GM21423 (cell line): ENCODE measurements at regions not wholly inside any gene's neighbourhood (a gene's known extent, or its start where the extent isn't known, plus 50 kb on each side); places are given as distances from the start of the nearest gene placed in this dataset.
"Not testable (repeated sequence)": the region's sequence is repeated elsewhere in the genome, so short reads cannot be mapped to it uniquely, and the experiment has no call there.

ENCODE experiments used
- ATAC-seq: cut with Tn5 transposase; IDR thresholded peaks from one replicate; pipeline ENCODE4 v1.9.1; 2021; ENCODE audit warnings: mild to moderate bottlenecking, moderate library complexity; ENCODE audit not compliant: unreplicated experiment

DNA sequence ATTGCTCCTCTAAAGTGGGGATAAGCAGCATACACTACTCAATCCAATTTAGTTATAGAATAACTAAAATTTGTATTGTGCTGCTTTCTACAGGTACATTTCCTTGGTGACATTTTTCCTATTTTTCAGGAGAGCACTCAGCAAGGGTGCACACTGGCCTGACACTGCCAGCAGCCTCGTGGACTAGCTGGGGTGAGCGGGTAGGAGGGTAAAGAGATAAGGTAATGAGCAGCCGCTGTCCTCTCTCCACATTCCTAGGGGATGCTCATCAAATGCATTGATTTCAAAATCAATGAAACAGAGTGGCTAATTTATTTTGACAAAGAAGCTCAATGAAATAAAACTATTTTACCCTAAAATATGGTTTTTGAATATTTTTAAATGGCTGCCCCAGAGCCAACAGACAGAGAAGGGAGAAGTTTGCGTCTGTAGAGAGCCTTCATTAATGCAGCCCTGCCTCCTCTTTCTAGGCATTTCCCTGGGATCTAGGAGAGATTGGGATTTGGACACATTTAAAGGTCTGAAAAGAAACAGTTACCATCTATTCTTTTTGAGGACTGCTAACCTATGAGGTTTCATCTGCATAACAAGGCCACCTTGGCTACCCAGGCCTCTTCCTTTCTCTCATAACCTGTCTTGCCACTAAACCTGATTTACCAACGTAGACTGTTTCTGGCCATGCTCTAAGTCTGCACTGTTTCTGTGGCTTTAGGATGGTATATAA, 561.0 kb downstream of the IPMK start:
- no peak for ATAC-seq

DNA sequence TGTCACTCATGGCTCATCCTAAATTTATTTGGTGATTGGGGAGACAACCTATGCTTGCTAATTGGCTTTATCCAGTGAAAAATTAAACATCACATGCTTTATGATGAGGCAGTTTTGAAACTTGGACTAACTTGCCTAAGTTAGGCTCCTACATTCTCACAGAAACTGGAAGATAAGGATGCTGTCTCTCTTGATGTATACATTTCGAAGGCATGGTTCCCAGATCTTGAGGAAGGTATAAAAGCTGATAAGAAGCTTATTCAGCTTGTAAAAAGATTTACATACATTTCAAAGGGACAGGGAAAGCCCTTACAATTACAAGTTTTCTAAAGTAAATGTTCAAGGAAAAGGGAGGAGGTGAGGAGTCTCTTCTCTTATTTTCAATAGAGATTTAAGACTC, 561.7 kb downstream of the IPMK start:
- ATAC-seq: no peak

DNA sequence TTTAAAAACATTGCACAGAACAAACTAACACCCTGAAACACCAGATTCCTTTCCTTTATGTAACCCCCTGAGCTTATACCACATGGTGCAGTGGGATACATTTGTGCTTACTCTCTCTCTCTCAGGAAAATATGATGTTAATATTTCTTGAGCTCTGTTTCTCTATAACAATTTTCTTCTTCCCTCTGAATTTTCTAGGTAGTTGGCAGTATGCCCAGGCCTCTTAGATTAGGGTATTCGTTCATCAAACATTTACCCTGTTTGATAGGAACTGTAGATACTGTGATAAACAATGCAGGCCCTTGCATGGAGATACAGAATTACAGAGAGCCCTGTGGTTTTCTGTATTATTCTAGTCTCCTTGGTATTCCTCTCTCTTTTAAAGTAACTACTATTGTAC, 567.8 kb downstream of the IPMK start:
- ATAC-seq: no peak

DNA sequence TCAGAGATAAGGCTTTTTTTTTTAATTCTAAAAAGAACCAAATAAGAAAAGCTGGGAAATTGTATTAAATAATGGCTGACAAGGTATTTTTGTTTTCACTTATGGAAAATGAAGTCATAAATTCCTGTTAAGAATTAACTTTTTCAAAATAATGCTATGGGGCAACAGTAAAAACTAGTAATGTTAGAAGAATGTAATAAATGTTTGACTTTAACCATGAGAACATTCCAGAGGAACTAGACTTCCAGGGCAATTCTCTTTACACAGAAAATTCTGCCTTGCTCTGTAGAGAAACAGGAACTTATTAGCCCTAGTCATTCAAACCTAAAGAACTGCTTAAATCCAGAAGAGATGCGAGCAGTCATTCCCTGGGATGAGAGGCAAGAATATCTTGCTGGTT, 571.1 kb downstream of the IPMK start:
- no peak for ATAC-seq

DNA sequence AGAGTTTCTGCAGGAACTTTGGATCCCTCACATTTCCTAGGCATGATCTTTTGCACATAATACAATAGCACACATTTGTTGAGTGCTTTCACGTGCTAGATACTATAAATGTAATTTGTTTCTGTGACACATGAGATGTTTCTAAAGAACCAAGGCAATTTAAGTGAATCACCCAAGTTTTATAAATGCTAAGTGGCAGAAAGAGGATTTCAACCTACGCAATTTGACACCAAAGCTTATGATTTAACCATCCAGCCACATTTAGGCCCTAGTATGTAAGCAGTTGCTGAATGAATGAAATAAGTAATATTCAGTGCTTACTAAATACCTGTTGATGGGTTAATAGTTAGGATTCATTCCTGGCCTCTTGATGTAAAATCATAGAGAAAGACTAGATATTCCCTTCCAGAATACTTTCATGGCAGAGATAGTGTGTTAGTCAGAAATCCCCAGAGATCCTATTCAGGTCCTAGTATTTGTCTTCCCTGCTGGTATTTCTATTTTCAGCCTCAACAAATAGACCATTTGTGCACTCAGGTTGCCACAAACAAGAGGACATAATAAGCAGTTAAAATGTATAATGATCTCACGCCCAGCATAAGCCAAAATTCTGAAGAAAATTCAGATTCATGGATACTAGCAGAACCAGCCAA, 572.6 kb downstream of the IPMK start:
- no peak for ATAC-seq

DNA sequence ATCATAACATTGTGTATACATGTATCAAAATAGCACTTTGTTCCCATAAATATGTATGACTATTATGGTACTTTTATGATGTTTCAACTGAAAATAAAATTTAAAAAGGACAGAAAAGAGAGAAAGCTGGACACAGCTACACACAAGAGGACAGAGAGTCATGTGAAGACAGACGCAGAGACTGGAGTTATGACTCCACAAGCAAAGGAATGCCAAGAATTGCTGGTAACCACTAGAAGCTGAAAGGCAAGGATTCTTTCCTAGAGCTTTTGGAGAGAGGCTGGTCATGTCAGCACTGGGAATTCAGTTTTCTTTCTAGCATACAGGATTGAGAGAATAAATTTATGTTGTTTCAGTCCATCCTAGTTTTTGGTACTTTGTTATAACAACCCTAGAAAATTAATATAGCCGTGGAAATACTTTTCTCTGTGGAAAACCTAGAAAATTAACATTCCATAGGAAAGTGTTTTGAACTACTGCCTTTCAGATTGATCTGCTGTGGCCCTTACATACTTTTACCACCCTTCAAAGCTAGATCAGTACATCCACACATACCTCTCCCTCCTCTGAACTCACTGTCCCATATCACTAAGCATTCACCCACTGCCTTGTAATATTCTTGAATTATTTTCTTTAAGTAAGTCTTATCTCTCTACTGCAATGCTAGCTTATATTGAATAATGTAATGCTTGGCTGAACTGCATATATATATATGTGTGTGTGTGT, 575.3 kb downstream of the IPMK start:
- no peak for ATAC-seq

DNA sequence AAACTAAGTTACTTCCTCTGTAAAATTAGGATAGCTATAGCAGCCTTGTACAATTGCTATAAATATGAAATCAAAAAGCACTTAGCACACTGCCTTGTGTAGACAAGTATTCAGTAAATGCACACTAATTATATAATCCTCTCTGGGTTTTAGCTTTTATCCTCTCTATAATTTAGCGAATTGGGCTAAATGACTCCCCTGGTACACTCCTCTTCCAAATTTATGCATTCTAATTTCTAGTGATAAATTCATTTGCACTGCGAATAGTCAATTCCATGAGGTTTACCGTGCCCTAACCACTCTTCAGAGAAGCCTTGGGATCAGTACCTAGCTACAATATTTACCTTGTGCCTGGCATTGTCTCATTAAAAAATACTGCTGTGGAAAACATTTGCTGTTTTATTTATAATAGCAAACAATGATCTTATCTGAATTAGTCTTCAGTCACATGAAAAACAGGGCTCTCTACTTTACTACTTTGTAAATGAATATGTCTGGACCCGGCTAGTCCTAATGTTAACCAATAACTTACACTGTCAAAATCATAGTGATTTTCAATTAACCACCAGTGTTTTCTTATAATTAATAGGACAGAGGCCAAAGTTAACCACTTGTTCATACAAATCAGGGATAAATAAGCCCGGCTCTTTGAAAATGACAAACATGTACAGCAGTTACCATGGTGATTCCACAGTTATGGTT, 577.9 kb downstream of the IPMK start:
- no peak for ATAC-seq

DNA sequence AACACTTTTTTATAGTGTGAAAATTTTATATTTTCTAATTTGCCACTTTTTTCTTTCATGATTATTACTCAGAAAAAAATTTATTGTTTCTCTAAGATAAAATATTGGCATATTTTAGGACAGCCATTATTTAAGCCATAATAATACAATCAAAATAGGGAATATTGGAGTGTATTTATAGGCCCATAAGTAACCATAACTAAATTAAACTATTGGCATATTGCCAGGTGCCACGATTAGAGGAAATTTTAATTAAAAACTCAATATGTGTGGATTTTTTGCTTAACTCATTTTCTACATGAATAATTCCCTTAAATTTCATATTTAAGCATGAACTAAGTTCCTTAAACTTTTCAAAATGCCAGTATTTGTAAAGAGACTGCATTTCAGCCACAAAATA, 587.8 kb downstream of the IPMK start:
- ATAC-seq: no peak

DNA sequence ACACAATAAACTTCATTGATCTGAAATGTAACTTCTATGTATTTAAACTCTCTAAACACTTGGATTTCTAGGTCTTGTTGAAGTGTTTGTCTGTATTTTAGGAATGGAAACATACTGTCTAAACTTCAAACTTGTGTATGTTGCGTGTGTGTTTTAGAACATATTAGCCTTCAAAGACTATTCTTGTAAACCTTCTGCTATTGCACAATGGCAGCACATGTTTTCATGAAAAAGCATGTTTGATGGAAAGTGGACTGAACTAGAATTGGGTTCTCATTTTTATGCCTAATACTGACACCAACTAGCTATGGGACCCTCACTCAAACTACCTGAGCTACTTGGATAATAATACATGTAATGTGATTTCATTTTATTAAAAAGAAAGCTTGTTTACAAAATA, 592.6 kb downstream of the IPMK start:
- ATAC-seq: no peak

DNA sequence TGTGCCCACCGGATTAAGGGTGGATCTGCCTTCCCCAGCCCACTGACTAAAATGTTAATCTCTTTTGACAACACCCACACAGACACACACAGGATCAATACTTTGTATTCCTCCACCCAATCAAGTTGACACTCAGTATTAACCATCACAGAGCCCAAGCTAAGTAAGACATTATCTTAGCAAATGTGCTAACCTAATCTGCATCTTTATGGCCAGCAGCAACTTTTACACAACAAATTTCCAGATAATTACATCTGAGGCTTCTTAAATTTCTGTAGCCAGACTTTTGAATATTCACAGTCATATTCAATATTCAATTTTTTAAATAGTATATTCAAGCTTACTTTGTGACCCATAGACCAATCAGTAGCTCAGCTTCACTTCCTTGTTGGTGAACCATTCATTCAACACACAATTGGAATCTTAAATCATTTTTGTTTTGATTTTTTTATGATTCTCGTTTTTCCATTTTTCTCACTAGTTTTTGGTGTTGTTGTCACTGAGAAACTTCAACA, 594.2 kb downstream of the IPMK start:
- ATAC-seq: no peak

DNA sequence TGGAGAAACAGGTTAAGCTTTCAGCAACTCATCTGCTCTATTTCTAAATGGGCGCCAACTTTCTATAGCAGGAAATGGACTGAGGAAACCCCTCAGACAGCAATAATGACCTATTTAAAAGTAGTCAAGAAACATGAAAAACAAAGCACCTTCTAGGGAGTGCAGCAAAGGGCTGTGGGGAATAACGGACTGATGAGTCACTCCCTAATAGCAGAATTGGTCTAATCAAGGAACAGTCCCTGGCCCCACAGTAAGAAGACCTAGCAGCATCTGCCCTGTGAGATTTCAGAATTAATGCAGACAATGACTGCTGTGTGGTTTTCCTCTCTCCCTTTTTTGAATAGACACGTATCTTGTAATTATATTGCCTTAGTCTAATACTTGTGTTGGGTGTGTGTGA, 602.9 kb downstream of the IPMK start:
- peak; percentile 62 for ATAC-seq

DNA sequence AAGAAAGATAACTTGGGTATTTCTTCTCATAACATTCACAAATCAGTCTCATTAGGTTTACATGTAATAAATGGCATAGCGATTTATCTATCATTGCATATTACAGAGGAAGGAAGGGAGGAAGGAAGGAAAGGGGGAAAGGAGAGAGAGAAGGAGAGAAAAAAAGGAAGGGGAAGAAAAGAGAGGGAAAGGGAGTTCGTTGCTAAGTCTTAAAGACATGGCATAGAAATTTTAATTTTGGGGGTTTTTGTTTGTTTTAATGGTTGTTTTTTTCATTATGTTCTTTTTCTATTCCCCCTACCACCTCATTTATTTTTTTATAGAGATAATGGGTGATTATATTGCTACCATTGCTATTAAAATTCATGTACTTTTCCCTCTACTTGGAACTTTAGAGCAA, 604.3 kb downstream of the IPMK start:
- no peak for ATAC-seq

DNA sequence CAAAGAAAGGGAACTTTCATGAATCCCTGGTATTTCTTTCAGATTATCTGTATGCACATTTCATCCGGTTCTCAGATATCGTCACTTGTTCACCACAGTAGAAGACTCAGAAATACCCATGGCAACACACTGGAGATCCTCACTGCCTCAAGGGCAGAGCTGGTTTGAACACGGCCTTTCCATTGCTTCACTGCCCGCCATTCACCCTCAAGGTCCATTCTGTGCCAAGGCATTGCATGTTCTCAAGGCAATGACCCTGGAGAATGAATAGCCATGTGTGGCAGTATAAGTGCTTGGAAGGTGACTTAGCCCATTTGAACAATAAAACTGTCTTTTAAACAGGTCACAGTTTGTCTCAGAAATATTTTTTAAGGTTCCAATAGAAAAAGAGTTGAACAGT, 606.5 kb downstream of the IPMK start:
- no peak for ATAC-seq

DNA sequence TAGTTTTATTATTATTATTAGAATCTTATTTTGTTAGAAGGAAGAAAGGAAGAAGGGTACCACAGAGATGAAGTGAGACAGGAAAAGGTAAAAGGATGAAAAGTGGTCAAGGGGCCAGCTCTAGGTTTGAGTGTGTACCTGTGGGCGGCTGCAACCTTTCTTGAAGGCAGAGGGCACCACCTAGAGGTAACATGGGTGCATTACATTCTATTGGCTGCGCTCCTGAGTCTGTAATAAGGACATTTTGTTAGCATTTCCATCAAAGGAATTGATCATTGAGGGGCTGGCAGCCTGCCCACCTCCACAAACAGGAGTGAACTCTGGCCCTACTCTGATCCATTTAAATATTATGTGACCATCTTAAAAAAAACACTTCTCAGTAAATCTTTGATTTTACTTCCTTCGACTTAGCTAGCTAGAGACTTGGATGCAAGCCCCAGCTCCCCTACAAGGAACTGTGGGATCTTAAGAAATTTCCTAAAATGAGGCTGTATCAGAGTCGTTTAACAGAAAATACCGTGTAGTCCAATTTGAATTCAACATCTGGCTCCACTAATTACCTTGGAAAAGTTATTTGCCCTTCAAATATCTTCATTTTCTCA, 610.4 kb downstream of the IPMK start:
- peak; percentile 95 for ATAC-seq

DNA sequence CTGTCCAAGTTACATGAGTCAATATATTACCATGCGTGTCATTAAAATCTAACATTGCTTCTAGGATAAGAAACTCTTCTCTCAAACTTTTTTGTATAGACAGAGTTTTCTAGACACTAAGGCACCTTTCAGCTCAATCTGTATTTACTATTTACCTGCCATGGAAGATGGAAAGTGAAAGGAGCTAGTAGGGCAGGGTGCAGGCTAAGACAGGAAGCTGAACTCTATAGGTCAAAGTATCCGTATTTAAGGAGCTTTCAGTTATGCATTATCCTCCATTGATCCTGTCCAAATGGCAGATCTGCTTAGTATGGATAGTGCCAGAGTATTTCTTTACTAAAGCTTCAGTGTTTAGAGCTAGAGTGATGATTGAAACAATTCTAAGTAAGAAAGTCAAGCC, 612.8 kb downstream of the IPMK start:
- no peak for ATAC-seq

DNA sequence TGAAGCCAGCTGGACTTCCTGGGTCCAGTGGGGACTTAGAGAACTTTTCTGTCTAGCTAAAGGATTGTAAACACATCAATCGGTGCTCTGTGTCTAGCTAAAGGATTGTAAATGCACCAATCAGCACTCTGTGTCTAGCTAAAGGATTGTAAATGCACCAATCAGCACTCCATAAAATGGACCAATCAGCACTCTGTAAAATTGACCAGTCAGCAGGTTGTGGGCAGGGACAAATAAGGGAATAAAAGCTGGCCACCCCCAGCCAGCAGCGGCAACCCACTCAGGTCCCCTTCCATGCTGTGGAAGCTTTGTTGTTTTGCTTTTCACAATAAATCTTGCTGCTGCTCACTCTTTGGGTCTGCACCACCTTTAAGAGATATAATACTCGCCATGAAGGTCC, 622.6 kb downstream of the IPMK start:
- not testable (repeated sequence) for ATAC-seq

DNA sequence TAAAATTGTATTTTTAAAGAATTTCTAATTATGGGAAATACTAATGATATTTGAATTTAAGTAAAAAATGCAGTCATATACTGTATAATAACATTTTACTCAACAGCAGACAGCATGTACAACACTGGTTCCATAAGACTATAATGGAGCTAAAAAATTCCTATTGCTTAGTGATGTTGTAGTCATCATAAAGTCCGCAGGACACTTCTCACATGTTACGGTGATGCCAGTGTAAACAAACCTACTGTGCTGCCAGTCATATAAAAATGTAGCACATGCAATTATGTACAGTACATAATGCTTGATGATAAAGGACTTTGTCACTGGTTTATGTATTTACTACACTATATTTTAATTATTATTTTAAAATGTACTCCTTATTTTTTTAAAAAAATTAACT, 629.3 kb downstream of the IPMK start:
- ATAC-seq: no peak

DNA sequence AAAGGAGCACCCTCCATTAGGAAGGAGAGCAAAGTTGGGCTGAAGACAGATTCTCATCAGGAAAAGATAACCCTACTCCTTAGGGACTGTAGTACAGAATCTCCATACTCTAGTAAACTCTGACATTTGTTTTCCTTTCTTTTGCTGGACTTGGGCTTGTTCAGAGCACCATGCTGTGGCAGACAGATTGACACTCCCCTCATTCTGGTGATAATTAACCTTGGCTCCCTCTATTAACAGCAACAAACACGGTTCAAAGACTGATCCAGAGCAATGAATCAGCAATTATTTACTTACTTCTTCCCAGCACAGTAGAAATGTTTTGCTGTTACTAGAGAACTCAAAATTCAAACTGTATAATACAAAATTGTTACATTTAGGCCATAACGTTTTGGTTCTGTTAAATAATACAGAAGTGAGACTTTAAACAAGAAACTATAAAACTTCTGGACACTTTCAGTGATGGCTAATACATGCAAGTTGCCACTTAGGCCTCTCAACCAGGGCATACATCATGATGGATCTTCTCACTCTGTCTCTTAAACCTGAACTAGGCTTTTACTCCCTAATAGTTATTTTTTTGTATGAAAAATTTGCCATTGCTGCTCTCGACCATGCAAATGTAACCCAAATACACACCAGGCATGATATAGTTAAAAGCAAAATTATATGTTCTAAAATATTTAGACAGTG, 639.0 kb downstream of the IPMK start:
- ATAC-seq: no peak

DNA sequence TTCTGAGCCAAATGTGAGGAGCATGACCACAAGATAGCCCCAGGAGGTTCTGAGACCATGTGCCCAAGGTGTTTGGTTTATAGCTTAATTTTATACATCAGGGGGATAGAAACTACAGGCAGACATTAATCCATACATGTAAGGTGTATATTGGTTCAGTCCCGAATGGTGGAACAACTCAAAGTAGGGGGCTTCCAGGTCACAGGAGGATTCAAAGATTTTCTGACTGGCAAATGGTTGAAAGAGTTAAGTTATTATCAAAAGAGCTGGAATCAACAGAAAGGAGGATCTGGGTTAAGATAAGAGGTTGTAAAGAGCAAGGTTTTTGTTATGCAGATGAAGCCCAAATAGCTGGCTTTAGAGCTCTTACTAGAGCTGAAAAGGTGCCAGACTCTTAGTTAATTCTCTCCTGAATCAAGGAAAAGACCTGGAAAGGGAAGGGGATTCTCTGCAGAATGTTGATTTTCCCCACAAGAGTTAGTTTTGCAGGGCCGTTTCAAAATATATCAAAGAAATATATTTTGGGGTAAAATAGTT, 640.0 kb downstream of the IPMK start:
- no peak for ATAC-seq
